ENCODE measurements at regions not wholly inside any gene's neighbourhood (a gene's known extent, or its start where the extent isn't known, plus 50 kb on each side); places are given as distances from the start of the nearest gene placed in this dataset.

DNA sequence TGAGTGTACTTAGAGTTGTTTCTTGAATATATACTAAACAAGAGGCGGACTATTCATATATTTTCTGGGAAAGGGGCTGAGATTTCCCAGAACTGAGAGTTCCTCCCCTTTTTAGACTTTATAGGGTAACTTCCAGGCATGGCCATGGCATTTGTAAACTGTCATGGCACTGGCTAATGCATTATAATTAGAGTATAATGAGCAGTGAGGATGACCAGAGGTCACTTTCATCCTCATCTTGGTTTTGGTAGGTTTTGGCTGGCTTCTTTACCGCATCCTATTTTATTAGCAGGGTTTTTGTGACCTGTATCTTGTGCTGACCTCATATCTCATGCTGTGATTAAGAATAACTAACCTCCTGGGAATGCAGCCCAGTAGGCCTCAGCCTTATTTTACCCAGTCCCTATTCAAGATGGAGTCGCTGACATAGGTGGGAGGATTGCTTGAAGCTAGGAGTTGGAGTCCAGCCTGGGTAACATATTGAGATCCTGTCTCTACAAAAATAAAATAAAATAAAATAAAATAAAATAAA lies 91.4 kb downstream of the MOBP start:
- Histone ChIP-seq H3K9me3 (ENCODE audit: low read length) (no peaks in the 10 kb centered on the region), H3K27ac (ENCODE audit: low read length) (no peak overlapping the region), H3K4me3 (ENCODE audit: low read length) (no peak overlapping the region), H3K27me3 (ENCODE audit: insufficient read depth, low read depth, low read length) (no peaks in the 10 kb centered on the region), H3F3A (ENCODE audit: insufficient read depth, low read length, poor library complexity, severe bottlenecking) (no peaks in the 10 kb centered on the region), H2AFZ (ENCODE audit: low read depth, low read length) (no peak overlapping the region), H3K79me2 (replicated peaks; ENCODE audit: insufficient read depth, low read length) (no peaks in the 10 kb centered on the region), H3K9ac (ENCODE audit: low read length) (no peak overlapping the region), H3K9me2 (ENCODE audit: insufficient read depth, low read length) (no peaks in the 10 kb centered on the region), H3K4me2 (ENCODE audit: low read length) (no peak overlapping the region), H3K36me3 (ENCODE audit: insufficient read depth, low read length) (no peaks in the 10 kb centered on the region), H4K20me1 (ENCODE audit: insufficient read depth) (no peaks in the 10 kb centered on the region)
- TF ChIP-seq MXI1 (conservative IDR thresholded peaks at IDR 0.05; ENCODE audit: poor library complexity, severe bottlenecking) (no peak), EZH2 (IDR thresholded peaks at IDR 0.05; ENCODE audit: borderline replicate concordance, insufficient read depth, low read length, poor library complexity, severe bottlenecking) (no peak), SMC3 (conservative IDR thresholded peaks at IDR 0.05; ENCODE audit: poor library complexity) (no peak), EP300 (conservative IDR thresholded peaks at IDR 0.05; ENCODE audit: poor library complexity, severe bottlenecking) (no peak), TAF1 (IDR thresholded peaks at IDR 0.05; ENCODE audit: low read depth) (no peak), RAD21 (conservative IDR thresholded peaks at IDR 0.05) (no peak), POLR2AphosphoS5 (IDR thresholded peaks at IDR 0.05) (no peak)
- TF ChIP-seq, protein P1, sequence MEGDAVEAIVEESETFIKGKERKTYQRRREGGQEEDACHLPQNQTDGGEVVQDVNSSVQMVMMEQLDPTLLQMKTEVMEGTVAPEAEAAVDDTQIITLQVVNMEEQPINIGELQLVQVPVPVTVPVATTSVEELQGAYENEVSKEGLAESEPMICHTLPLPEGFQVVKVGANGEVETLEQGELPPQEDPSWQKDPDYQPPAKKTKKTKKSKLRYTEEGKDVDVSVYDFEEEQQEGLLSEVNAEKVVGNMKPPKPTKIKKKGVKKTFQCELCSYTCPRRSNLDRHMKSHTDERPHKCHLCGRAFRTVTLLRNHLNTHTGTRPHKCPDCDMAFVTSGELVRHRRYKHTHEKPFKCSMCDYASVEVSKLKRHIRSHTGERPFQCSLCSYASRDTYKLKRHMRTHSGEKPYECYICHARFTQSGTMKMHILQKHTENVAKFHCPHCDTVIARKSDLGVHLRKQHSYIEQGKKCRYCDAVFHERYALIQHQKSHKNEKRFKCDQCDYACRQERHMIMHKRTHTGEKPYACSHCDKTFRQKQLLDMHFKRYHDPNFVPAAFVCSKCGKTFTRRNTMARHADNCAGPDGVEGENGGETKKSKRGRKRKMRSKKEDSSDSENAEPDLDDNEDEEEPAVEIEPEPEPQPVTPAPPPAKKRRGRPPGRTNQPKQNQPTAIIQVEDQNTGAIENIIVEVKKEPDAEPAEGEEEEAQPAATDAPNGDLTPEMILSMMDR (IDR thresholded peaks at IDR 0.05; ENCODE audit: poor library complexity, severe bottlenecking), result no peak
- TF ChIP-seq, protein P2, sequence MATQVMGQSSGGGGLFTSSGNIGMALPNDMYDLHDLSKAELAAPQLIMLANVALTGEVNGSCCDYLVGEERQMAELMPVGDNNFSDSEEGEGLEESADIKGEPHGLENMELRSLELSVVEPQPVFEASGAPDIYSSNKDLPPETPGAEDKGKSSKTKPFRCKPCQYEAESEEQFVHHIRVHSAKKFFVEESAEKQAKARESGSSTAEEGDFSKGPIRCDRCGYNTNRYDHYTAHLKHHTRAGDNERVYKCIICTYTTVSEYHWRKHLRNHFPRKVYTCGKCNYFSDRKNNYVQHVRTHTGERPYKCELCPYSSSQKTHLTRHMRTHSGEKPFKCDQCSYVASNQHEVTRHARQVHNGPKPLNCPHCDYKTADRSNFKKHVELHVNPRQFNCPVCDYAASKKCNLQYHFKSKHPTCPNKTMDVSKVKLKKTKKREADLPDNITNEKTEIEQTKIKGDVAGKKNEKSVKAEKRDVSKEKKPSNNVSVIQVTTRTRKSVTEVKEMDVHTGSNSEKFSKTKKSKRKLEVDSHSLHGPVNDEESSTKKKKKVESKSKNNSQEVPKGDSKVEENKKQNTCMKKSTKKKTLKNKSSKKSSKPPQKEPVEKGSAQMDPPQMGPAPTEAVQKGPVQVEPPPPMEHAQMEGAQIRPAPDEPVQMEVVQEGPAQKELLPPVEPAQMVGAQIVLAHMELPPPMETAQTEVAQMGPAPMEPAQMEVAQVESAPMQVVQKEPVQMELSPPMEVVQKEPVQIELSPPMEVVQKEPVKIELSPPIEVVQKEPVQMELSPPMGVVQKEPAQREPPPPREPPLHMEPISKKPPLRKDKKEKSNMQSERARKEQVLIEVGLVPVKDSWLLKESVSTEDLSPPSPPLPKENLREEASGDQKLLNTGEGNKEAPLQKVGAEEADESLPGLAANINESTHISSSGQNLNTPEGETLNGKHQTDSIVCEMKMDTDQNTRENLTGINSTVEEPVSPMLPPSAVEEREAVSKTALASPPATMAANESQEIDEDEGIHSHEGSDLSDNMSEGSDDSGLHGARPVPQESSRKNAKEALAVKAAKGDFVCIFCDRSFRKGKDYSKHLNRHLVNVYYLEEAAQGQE (IDR thresholded peaks at IDR 0.05; ENCODE audit: borderline replicate concordance), result no peak

DNA sequence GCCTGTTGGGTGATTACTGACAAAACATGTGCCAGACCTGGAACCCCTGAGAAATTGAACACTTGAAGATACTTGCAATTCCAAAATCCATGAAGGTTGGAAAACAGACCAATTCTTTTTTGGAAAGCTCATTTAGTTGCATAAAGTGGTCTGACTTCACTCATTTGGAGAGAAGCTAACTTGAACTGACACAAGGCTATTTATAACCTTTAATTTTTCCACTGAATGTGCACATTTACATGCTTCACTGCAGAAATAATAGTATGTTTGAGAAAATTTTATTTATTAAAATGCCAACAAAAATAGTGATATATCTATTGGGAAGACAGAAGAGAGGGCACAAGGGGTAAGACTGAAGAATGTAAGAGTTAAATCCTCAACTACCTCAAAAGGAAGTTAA lies 92.1 kb downstream of the MOBP start:
- H3F3A ChIP-seq (ENCODE audit: insufficient read depth, low read length, poor library complexity, severe bottlenecking), result no peaks in the 10 kb centered on the region
- no peak overlapping the region for H3K4me3 ChIP-seq (ENCODE audit: low read length)
- H4K20me1 ChIP-seq (ENCODE audit: insufficient read depth), result no peaks in the 10 kb centered on the region
- no peak overlapping the region for H2AFZ ChIP-seq (ENCODE audit: low read depth, low read length)
- H3K9me3 ChIP-seq (ENCODE audit: low read length), result no peaks in the 10 kb centered on the region
- H3K9me2 ChIP-seq (ENCODE audit: insufficient read depth, low read length), result no peaks in the 10 kb centered on the region
- no peak overlapping the region for H3K27ac ChIP-seq (ENCODE audit: low read length)
- H3K36me3 ChIP-seq (ENCODE audit: insufficient read depth, low read length), result no peaks in the 10 kb centered on the region
- TF ChIP-seq MXI1 (conservative IDR thresholded peaks at IDR 0.05; ENCODE audit: poor library complexity, severe bottlenecking) (no peak), RAD21 (conservative IDR thresholded peaks at IDR 0.05) (no peak), SMC3 (conservative IDR thresholded peaks at IDR 0.05; ENCODE audit: poor library complexity) (no peak), EZH2 (IDR thresholded peaks at IDR 0.05; ENCODE audit: borderline replicate concordance, insufficient read depth, low read length, poor library complexity, severe bottlenecking) (no peak), EP300 (conservative IDR thresholded peaks at IDR 0.05; ENCODE audit: poor library complexity, severe bottlenecking) (no peak)
- no peaks in the 10 kb centered on the region for H3K79me2 ChIP-seq (replicated peaks; ENCODE audit: insufficient read depth, low read length)
- no peak overlapping the region for H3K9ac ChIP-seq (ENCODE audit: low read length)
- H3K27me3 ChIP-seq (ENCODE audit: insufficient read depth, low read depth, low read length), result no peaks in the 10 kb centered on the region
- H3K4me2 ChIP-seq (ENCODE audit: low read length), result no peak overlapping the region

Data from neural cell (in vitro differentiated cells).